NB4 (cell line): ENCODE measurements at regions not wholly inside any gene's neighbourhood (a gene's known extent, or its start where the extent isn't known, plus 50 kb on each side); places are given as distances from the start of the nearest gene placed in this dataset.

Experiments
- DNase-seq: peaks from one replicate; pipeline ENCODE4 v3.0.0; 2010; ENCODE audit warnings: low read depth
- H3K4me3 ChIP-seq: one replicate; pipeline ENCODE4 v1.5.1; 2011; ENCODE audit warnings: mild to moderate bottlenecking, low read depth, low read length, moderate library complexity
- MYC ChIP-seq: IDR thresholded peaks from 2 replicates; pipeline ENCODE4 v1.6.1; 2011; ENCODE audit warnings: low read depth, low read length
- POLR2A ChIP-seq: IDR thresholded peaks from 2 replicates; pipeline ENCODE4 v1.6.1; 2011; ENCODE audit warnings: mild to moderate bottlenecking; ENCODE audit not compliant: insufficient read length; ENCODE audit errors: extremely low read depth
- TF ChIP-seq, protein P1 (sequence below): IDR thresholded peaks from one replicate; pipeline ENCODE4 v1.5.1; 2012; ENCODE audit warnings: low read depth, low read length
- TF ChIP-seq, protein P2 (sequence below): IDR thresholded peaks from 2 replicates; pipeline ENCODE4 v1.6.1; 2011; ENCODE audit warnings: low read depth, low read length

DNA sequence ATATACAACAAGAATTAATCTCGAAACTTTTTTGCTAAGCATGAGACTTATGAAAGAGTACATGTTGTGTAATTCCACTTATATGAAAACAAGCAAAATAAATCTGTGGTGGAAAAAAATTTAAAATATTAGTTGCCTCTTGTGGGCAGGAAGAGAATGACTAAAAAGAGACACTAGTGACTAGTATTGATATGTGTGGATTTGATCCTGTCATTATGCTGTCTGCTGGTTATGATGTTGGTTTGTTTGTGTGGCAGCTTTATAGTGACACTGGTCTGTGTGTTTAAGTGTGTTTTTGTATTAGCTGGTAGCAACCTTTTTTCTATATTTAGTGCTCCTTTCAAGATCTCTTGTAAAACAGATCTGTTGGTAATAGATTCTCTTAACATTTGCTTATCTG is 267.8 kb upstream of the NRIP1 start:
- TF ChIP-seq POLR2A (no peak), MYC (no peak)
- TF ChIP-seq, protein P1, sequence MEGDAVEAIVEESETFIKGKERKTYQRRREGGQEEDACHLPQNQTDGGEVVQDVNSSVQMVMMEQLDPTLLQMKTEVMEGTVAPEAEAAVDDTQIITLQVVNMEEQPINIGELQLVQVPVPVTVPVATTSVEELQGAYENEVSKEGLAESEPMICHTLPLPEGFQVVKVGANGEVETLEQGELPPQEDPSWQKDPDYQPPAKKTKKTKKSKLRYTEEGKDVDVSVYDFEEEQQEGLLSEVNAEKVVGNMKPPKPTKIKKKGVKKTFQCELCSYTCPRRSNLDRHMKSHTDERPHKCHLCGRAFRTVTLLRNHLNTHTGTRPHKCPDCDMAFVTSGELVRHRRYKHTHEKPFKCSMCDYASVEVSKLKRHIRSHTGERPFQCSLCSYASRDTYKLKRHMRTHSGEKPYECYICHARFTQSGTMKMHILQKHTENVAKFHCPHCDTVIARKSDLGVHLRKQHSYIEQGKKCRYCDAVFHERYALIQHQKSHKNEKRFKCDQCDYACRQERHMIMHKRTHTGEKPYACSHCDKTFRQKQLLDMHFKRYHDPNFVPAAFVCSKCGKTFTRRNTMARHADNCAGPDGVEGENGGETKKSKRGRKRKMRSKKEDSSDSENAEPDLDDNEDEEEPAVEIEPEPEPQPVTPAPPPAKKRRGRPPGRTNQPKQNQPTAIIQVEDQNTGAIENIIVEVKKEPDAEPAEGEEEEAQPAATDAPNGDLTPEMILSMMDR = no peak
- TF ChIP-seq, protein P2, sequence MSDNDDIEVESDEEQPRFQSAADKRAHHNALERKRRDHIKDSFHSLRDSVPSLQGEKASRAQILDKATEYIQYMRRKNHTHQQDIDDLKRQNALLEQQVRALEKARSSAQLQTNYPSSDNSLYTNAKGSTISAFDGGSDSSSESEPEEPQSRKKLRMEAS = no peak
- H3K4me3 ChIP-seq = no peak overlapping the region
- no peak for DNase-seq

DNA sequence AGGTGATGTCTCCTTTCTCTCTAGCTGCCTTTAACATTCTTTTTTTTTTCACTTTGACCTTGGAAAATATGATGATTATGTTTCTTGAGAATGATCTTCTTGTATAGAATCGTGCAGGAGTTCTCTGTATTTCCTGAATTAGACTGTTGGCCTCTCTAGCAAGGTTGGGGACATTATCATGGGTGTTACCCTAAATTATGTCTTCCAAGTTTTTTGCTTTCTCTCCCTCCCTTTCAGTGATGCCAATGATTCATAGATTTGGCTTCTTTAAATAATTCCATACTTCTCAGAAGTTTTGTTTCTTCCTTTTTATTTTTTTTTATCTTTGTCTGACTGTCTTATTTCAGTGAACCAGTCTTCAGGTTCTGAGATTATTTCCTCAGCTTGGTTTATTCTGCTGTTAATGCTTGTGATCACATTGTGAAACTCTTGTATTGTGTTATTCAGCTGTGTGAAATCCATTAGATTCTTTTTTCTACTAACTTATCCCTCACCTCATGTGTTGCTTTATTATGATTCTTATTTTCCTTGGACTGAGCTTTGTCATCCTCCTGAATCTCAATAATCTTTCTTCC is 268.4 kb upstream of the NRIP1 start:
- TF ChIP-seq POLR2A = no peak
- TF ChIP-seq, protein P2 = no peak
- TF ChIP-seq MYC = no peak
- TF ChIP-seq, protein P1 = no peak
- no peak for DNase-seq
- H3K4me3 ChIP-seq = no peak overlapping the region

DNA sequence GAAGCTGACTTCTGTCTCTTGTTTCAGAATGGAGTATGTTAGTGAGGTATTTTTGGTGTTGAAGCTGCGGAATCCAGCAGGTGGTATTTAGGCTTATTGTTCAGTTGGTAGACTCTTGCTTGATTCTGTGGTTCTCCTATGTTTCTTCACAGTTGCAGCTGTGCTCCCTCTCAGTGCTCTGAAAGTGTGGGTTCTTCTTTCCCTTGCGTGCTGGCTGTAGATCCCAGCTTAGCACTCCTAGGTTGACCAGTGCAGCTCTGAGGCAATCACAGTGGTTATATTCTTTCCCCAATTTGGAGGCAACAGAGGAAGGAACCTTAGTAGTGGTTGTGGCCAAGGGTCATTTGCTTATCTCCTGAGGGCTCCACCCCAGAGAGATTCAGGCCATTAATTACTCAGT is 269.2 kb upstream of the NRIP1 start:
- H3K4me3 ChIP-seq = no peak overlapping the region
- DNase-seq = no peak
- TF ChIP-seq, protein P2 = no peak
- TF ChIP-seq MYC (no peak), POLR2A (no peak)
- TF ChIP-seq, protein P1 = no peak

DNA sequence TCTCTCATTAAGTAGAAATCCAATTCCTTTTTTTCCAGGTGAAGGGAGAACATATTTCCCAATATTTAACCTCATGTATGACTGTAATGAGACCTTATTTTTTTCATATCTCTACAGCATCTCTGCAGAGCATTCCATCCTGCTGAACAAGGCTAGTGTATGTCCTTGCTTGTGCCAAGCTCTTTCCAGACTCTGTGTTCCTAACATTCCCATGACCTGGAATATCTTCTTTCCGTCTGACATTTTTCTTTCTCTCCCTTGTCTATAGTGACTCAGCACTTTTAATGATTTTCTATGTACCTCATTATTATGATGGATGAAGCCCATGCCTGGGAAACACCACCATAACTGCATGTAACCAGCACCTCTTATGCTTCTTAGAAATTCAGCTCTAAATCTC is 278.3 kb upstream of the NRIP1 start:
- H3K4me3 ChIP-seq = no peak overlapping the region
- no peak for TF ChIP-seq MYC
- TF ChIP-seq, protein P2 = no peak
- TF ChIP-seq, protein P1 = no peak
- TF ChIP-seq POLR2A = no peak
- no peak for DNase-seq

DNA sequence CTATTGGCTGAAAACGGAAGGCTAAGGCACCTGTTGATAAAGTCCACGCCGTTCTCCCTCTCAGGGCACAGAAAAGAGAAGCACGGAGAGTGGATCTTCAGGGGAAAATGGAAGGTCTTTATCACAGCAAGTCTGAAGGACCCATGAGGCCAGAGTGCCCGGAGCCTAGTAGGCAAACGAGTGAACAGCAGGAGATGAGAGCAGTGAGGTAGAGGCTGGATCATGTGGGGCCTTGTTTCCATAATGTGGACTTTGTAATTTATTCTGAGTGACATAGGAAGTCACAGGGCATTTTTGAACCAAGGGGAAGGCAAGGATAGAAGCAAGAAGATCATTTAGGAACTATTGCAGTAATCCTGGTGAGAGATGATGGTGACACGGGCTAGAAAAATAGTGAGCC is 287.2 kb upstream of the NRIP1 start:
- TF ChIP-seq, protein P1 = no peak
- TF ChIP-seq, protein P2 = no peak
- TF ChIP-seq MYC = no peak
- TF ChIP-seq POLR2A = no peak
- H3K4me3 ChIP-seq = no peak overlapping the region
- no peak for DNase-seq

DNA sequence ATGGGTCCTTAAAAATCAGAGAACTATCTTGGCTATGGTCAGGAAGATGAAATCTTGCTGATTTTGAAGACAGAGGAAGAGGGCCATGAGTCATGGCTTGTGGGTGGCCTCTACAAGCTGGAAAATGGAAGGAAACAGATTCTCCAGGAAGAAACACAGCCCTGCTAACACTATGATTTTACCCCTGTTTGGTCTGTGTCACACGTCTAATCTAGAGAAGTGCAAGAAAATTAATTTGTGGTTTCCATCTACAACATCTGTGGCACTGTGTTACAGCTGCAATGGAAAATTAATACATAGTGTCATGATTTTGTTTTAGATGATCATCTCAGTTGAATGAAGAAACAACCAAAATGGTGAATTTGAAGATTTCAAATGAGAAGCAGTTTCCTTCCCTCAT is 288.7 kb upstream of the NRIP1 start:
- no peak overlapping the region for H3K4me3 ChIP-seq
- TF ChIP-seq, protein P1 = no peak
- TF ChIP-seq, protein P2 = no peak
- DNase-seq = no peak
